ENCODE measurements at regions not wholly inside any gene's neighbourhood (a gene's known extent, or its start where the extent isn't known, plus 50 kb on each side); places are given as distances from the start of the nearest gene placed in this dataset.

DNA sequence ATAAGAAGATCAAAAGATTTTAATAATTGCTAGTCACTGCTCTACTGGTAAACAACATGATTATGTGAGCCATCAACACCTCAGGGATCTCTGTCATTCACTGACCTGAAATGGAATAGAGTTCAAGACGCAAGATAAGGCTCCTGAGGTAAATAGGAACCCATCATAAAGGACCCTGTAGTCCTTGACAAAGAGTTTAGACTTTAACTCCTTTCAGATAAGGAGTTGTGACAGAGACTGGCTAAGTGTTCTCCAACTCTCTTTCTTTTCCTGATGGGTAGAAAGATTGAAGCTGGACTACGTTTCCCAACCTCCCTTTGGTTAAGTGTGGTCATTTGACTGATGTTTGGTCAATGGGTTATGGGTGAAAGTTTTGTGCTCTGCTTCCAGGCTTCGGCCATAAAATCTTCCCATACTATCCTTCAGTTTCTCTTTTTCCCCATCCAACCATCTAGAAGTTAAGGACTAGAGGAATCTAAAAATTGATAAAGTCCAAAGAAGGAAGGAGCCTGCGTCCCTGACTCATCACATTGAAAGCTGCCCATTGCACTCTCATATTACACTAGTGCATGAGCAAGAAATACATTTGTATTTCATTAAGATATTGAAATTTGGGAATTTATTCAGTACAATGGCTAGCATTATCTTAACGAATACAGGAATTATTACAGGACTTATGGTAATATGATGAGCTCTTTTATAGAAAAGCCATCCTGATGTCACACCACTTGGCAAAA lies 293.7 kb upstream of the ACVR2A start:
- no peak for TF ChIP-seq EZH2phosphoT487 (IDR thresholded peaks at IDR 0.05; ENCODE audit: borderline replicate concordance, low read length)
- TF ChIP-seq, protein P1, sequence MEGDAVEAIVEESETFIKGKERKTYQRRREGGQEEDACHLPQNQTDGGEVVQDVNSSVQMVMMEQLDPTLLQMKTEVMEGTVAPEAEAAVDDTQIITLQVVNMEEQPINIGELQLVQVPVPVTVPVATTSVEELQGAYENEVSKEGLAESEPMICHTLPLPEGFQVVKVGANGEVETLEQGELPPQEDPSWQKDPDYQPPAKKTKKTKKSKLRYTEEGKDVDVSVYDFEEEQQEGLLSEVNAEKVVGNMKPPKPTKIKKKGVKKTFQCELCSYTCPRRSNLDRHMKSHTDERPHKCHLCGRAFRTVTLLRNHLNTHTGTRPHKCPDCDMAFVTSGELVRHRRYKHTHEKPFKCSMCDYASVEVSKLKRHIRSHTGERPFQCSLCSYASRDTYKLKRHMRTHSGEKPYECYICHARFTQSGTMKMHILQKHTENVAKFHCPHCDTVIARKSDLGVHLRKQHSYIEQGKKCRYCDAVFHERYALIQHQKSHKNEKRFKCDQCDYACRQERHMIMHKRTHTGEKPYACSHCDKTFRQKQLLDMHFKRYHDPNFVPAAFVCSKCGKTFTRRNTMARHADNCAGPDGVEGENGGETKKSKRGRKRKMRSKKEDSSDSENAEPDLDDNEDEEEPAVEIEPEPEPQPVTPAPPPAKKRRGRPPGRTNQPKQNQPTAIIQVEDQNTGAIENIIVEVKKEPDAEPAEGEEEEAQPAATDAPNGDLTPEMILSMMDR (conservative IDR thresholded peaks at IDR 0.05; ENCODE audit: low read depth, low read length): no peak

Measured in PC-3 (cell line).